ENCODE measurements at regions not wholly inside any gene's neighbourhood (a gene's known extent, or its start where the extent isn't known, plus 50 kb on each side); places are given as distances from the start of the nearest gene placed in this dataset.

- Histone ChIP-seq H2BK5ac (ENCODE audit: low read length) (no peak overlapping the region), H2AK5ac (ENCODE audit: low read depth, low read length) (no peak overlapping the region), H3K4me3 (ENCODE audit: low read length in 2 of 2) (no peak overlapping the region), H3K27ac (replicated peaks; ENCODE audit: low read length) (no peak overlapping the region), H3K18ac (ENCODE audit: low read length) (no peak overlapping the region), H3K9me3 (replicated peaks in 1 of 2; ENCODE audit: control insufficient read depth in 2 of 2, insufficient read depth in 1 of 2, low read depth in 1 of 2, low read length in 2 of 2) (peaks cover 0 to 3% of the 10 kb centered on the region in 2 donors), H2BK15ac (ENCODE audit: low read length) (no peak overlapping the region), H3K14ac (ENCODE audit: low read length) (no peak overlapping the region), H3K79me1 (ENCODE audit: low read depth, low read length) (no peaks in the 10 kb centered on the region), H3K9ac (ENCODE audit: low read depth, low read length, poor library complexity) (no peak overlapping the region), H3K4ac (ENCODE audit: low read length) (no peak overlapping the region), H3K23ac (ENCODE audit: low read depth, low read length, poor library complexity) (no peak overlapping the region), H3K4me1 (ENCODE audit: control insufficient read depth in 2 of 2, insufficient read depth in 1 of 2, low read depth in 1 of 2, low read length in 2 of 2) (peaks cover 0 to 9% of the 10 kb centered on the region in 2 donors), H2BK12ac (ENCODE audit: low read length) (no peak overlapping the region), H3K4me2 (ENCODE audit: insufficient read depth, low read length, poor library complexity, severe bottlenecking) (no peak overlapping the region), H3K36me3 (replicated peaks in 1 of 2; ENCODE audit: control insufficient read depth in 2 of 2, insufficient read depth in 2 of 2, low read length in 2 of 2) (no peaks in the 10 kb centered on the region), H2BK120ac (ENCODE audit: low read depth, low read length) (no peak overlapping the region), H3K27me3 (ENCODE audit: control insufficient read depth in 3 of 3, insufficient read depth in 3 of 3, low read depth in 1 of 3, low read length in 3 of 3) (no peaks in the 10 kb centered on the region), H4K91ac (ENCODE audit: low read depth, low read length, poor library complexity) (no peak overlapping the region), H4K8ac (ENCODE audit: low read depth, low read length) (no peak overlapping the region), H2AFZ (ENCODE audit: low read length) (no peak overlapping the region)
- no peak for DNase-seq (ENCODE audit: low spot score)
- WGBS, 2 donors (ENCODE audit: extremely low coverage in 2 of 2, insufficient read length in 2 of 2, insufficient replicate concordance in 1 of 2) = no CpG with 5 or more reads among the region's 2 CpGs
These were observed 277.9 kb upstream of the THBS1 start for GRCh38 chr15:39302936-39303335.

- H3K4ac ChIP-seq (ENCODE audit: low read length) = no peak overlapping the region
- H3K14ac ChIP-seq (ENCODE audit: low read length) = no peak overlapping the region
- no peaks in the 10 kb centered on the region for H3K36me3 ChIP-seq (replicated peaks in 1 of 2; ENCODE audit: control insufficient read depth in 2 of 2, insufficient read depth in 2 of 2, low read length in 2 of 2)
- H2BK120ac ChIP-seq (ENCODE audit: low read depth, low read length) = no peak overlapping the region
- no peak overlapping the region for H2BK12ac ChIP-seq (ENCODE audit: low read length)
- peak overlapping the region; percentile 19 for H2AFZ ChIP-seq (ENCODE audit: low read length)
- no peak overlapping the region for H3K18ac ChIP-seq (ENCODE audit: low read length)
- H3K9me3 ChIP-seq (replicated peaks in 1 of 2; ENCODE audit: control insufficient read depth in 2 of 2, insufficient read depth in 1 of 2, low read depth in 1 of 2, low read length in 2 of 2) = peaks cover 0 to 3% of the 10 kb centered on the region in 2 donors
- peaks cover 0 to 9% of the 10 kb centered on the region in 2 donors for H3K4me1 ChIP-seq (ENCODE audit: control insufficient read depth in 2 of 2, insufficient read depth in 1 of 2, low read depth in 1 of 2, low read length in 2 of 2)
- no peak overlapping the region for H3K27ac ChIP-seq (replicated peaks; ENCODE audit: low read length)
- no peak overlapping the region for H4K91ac ChIP-seq (ENCODE audit: low read depth, low read length, poor library complexity)
- no peak overlapping the region for H3K9ac ChIP-seq (ENCODE audit: low read depth, low read length, poor library complexity)
- H2AK5ac ChIP-seq (ENCODE audit: low read depth, low read length) = no peak overlapping the region
- H2BK15ac ChIP-seq (ENCODE audit: low read length) = no peak overlapping the region
- no peak overlapping the region for H3K4me3 ChIP-seq (ENCODE audit: low read length in 2 of 2)
- no peak for DNase-seq (ENCODE audit: low spot score)
- no peak overlapping the region for H3K4me2 ChIP-seq (ENCODE audit: insufficient read depth, low read length, poor library complexity, severe bottlenecking)
- H3K27me3 ChIP-seq (ENCODE audit: control insufficient read depth in 3 of 3, insufficient read depth in 3 of 3, low read depth in 1 of 3, low read length in 3 of 3) = no peaks in the 10 kb centered on the region
- H4K8ac ChIP-seq (ENCODE audit: low read depth, low read length) = no peak overlapping the region
- H2BK5ac ChIP-seq (ENCODE audit: low read length) = no peak overlapping the region
- H3K79me1 ChIP-seq (ENCODE audit: low read depth, low read length) = no peaks in the 10 kb centered on the region
- no CpG with 5 or more reads among the region's 7 CpGs for WGBS, 2 donors (ENCODE audit: extremely low coverage in 2 of 2, insufficient read length in 2 of 2, insufficient replicate concordance in 1 of 2)
- no peak overlapping the region for H3K23ac ChIP-seq (ENCODE audit: low read depth, low read length, poor library complexity)
These were observed 276.6 kb upstream of the THBS1 start for GRCh38 chr15:39304201-39304841.

GRCh38 chr15:39304931-39305728 is 275.7 kb upstream of the THBS1 start:
- H3K27me3 ChIP-seq (ENCODE audit: control insufficient read depth in 3 of 3, insufficient read depth in 3 of 3, low read depth in 1 of 3, low read length in 3 of 3) = no peaks in the 10 kb centered on the region
- H3K79me1 ChIP-seq (ENCODE audit: low read depth, low read length) = no peaks in the 10 kb centered on the region
- peaks cover 0 to 9% of the 10 kb centered on the region in 2 donors for H3K4me1 ChIP-seq (ENCODE audit: control insufficient read depth in 2 of 2, insufficient read depth in 1 of 2, low read depth in 1 of 2, low read length in 2 of 2)
- H2BK12ac ChIP-seq (ENCODE audit: low read length) = no peak overlapping the region
- no peak overlapping the region for H2BK5ac ChIP-seq (ENCODE audit: low read length)
- H3K4me3 ChIP-seq (ENCODE audit: low read length in 2 of 2) = no peak overlapping the region
- H4K8ac ChIP-seq (ENCODE audit: low read depth, low read length) = no peak overlapping the region
- H4K91ac ChIP-seq (ENCODE audit: low read depth, low read length, poor library complexity) = no peak overlapping the region
- no CpG with 5 or more reads among the region's 4 CpGs for WGBS, 2 donors (ENCODE audit: extremely low coverage in 2 of 2, insufficient read length in 2 of 2, insufficient replicate concordance in 1 of 2)
- H3K14ac ChIP-seq (ENCODE audit: low read length) = no peak overlapping the region
- H3K4ac ChIP-seq (ENCODE audit: low read length) = no peak overlapping the region
- no peak for DNase-seq (ENCODE audit: low spot score)
- H2AK5ac ChIP-seq (ENCODE audit: low read depth, low read length) = no peak overlapping the region
- no peaks in the 10 kb centered on the region for H3K36me3 ChIP-seq (replicated peaks in 1 of 2; ENCODE audit: control insufficient read depth in 2 of 2, insufficient read depth in 2 of 2, low read length in 2 of 2)
- no peak overlapping the region for H3K4me2 ChIP-seq (ENCODE audit: insufficient read depth, low read length, poor library complexity, severe bottlenecking)
- no peak overlapping the region for H2BK120ac ChIP-seq (ENCODE audit: low read depth, low read length)
- H2AFZ ChIP-seq (ENCODE audit: low read length) = no peak overlapping the region
- H3K27ac ChIP-seq (replicated peaks; ENCODE audit: low read length) = no peak overlapping the region
- H2BK15ac ChIP-seq (ENCODE audit: low read length) = no peak overlapping the region
- H3K23ac ChIP-seq (ENCODE audit: low read depth, low read length, poor library complexity) = no peak overlapping the region
- peaks cover 0 to 3% of the 10 kb centered on the region in 2 donors for H3K9me3 ChIP-seq (replicated peaks in 1 of 2; ENCODE audit: control insufficient read depth in 2 of 2, insufficient read depth in 1 of 2, low read depth in 1 of 2, low read length in 2 of 2)
- H3K9ac ChIP-seq (ENCODE audit: low read depth, low read length, poor library complexity) = no peak overlapping the region
- H3K18ac ChIP-seq (ENCODE audit: low read length) = no peak overlapping the region

GRCh38 chr15:39310633-39311032 is 270.2 kb upstream of the THBS1 start:
- Histone ChIP-seq H2AFZ (ENCODE audit: low read length) (no peak overlapping the region), H3K27me3 (ENCODE audit: control insufficient read depth in 3 of 3, insufficient read depth in 3 of 3, low read depth in 1 of 3, low read length in 3 of 3) (no peaks in the 10 kb centered on the region), H4K8ac (ENCODE audit: low read depth, low read length) (no peak overlapping the region), H3K4me1 (ENCODE audit: control insufficient read depth in 2 of 2, insufficient read depth in 1 of 2, low read depth in 1 of 2, low read length in 2 of 2) (no peaks in the 10 kb centered on the region), H3K4ac (ENCODE audit: low read length) (no peak overlapping the region), H2BK120ac (ENCODE audit: low read depth, low read length) (no peak overlapping the region), H2AK5ac (ENCODE audit: low read depth, low read length) (no peak overlapping the region), H3K18ac (ENCODE audit: low read length) (no peak overlapping the region), H3K9me3 (replicated peaks in 1 of 2; ENCODE audit: control insufficient read depth in 2 of 2, insufficient read depth in 1 of 2, low read depth in 1 of 2, low read length in 2 of 2) (peaks cover 0 to 3% of the 10 kb centered on the region in 2 donors), H2BK12ac (ENCODE audit: low read length) (no peak overlapping the region), H3K23ac (ENCODE audit: low read depth, low read length, poor library complexity) (no peak overlapping the region), H3K27ac (replicated peaks; ENCODE audit: low read length) (no peak overlapping the region), H3K14ac (ENCODE audit: low read length) (no peak overlapping the region), H4K91ac (ENCODE audit: low read depth, low read length, poor library complexity) (no peak overlapping the region), H3K4me3 (ENCODE audit: low read length in 2 of 2) (no peak overlapping the region), H3K36me3 (replicated peaks in 1 of 2; ENCODE audit: control insufficient read depth in 2 of 2, insufficient read depth in 2 of 2, low read length in 2 of 2) (no peaks in the 10 kb centered on the region), H3K9ac (ENCODE audit: low read depth, low read length, poor library complexity) (no peak overlapping the region), H3K4me2 (ENCODE audit: insufficient read depth, low read length, poor library complexity, severe bottlenecking) (no peak overlapping the region), H2BK5ac (ENCODE audit: low read length) (no peak overlapping the region), H3K79me1 (ENCODE audit: low read depth, low read length) (no peaks in the 10 kb centered on the region), H2BK15ac (ENCODE audit: low read length) (no peak overlapping the region)
- no CpG with 5 or more reads among the region's 3 CpGs for WGBS, 2 donors (ENCODE audit: extremely low coverage in 2 of 2, insufficient read length in 2 of 2, insufficient replicate concordance in 1 of 2)
- DNase-seq (ENCODE audit: low spot score) = no peak

All from neuronal stem cell (in vitro differentiated cells).